ENCODE measurements at regions not wholly inside any gene's neighbourhood (a gene's known extent, or its start where the extent isn't known, plus 50 kb on each side); places are given as distances from the start of the nearest gene placed in this dataset.

DNA sequence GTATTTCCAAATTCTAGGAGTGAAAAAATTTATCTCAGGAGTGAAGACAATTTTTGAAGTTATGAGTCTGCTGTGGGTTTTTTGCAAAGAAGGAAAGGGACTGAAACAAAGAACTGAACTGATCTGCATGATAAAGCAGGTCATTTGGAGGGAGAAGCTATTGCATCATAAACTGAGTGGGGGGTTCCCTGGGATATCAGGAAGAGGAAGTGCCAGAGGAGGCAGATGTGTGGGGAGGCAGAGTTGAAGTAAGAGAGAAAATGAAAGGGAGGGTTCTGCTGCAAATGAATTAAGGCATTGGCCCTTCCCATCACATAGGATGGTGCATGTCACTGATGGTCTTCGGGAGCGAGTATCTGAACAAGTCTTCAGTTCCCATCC is 379.2 kb downstream of the VPS13C start:
- TF ChIP-seq POLR2A (IDR thresholded peaks at IDR 0.05) (no peak), EP300 (IDR thresholded peaks at IDR 0.05) (no peak)
- TF ChIP-seq, protein P1, sequence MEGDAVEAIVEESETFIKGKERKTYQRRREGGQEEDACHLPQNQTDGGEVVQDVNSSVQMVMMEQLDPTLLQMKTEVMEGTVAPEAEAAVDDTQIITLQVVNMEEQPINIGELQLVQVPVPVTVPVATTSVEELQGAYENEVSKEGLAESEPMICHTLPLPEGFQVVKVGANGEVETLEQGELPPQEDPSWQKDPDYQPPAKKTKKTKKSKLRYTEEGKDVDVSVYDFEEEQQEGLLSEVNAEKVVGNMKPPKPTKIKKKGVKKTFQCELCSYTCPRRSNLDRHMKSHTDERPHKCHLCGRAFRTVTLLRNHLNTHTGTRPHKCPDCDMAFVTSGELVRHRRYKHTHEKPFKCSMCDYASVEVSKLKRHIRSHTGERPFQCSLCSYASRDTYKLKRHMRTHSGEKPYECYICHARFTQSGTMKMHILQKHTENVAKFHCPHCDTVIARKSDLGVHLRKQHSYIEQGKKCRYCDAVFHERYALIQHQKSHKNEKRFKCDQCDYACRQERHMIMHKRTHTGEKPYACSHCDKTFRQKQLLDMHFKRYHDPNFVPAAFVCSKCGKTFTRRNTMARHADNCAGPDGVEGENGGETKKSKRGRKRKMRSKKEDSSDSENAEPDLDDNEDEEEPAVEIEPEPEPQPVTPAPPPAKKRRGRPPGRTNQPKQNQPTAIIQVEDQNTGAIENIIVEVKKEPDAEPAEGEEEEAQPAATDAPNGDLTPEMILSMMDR (IDR thresholded peaks at IDR 0.05): no peak

All from tibial nerve (tissue), 4 donors.